ENCODE measurements at regions not wholly inside any gene's neighbourhood (a gene's known extent, or its start where the extent isn't known, plus 50 kb on each side); places are given as distances from the start of the nearest gene placed in this dataset.
"Not testable (repeated sequence)": the region's sequence is repeated elsewhere in the genome, so short reads cannot be mapped to it uniquely, and the experiment has no call there.

GRCh38 chr6:134778431-134778830, 171.5 kb downstream of the ALDH8A1 start:
- no peak for DNase-seq

- no peak for DNase-seq
Measured at GRCh38 chr6:134774201-134774638, 175.7 kb downstream of the ALDH8A1 start.

GRCh38 chr6:134772671-134773360, 177.1 kb downstream of the ALDH8A1 start:
- no peak for DNase-seq

- DNase-seq, result no peak
Measured at GRCh38 chr6:134768931-134769330, 181.0 kb downstream of the ALDH8A1 start.

- DNase-seq, result peak; percentile 56
Measured at GRCh38 chr6:134766497-134766896, 183.4 kb downstream of the ALDH8A1 start.

- DNase-seq, result no peak
Measured at GRCh38 chr6:134764741-134765140, 185.2 kb downstream of the ALDH8A1 start.

- DNase-seq, result not testable (repeated sequence)
Measured at GRCh38 chr6:134763575-134763974, 186.3 kb downstream of the ALDH8A1 start.

GRCh38 chr6:134758621-134759020, 191.3 kb downstream of the ALDH8A1 start:
- DNase-seq, result no peak

GRCh38 chr6:134757911-134758361, 192.0 kb downstream of the ALDH8A1 start:
- no peak for DNase-seq

- no peak for DNase-seq
Measured at GRCh38 chr6:134756374-134757025, 193.4 kb downstream of the ALDH8A1 start.

- DNase-seq, result no peak
Measured at GRCh38 chr6:134754013-134754690, 195.7 kb downstream of the ALDH8A1 start.

GRCh38 chr6:134753001-134753400, 196.9 kb downstream of the ALDH8A1 start:
- DNase-seq, result no peak

GRCh38 chr6:134752445-134752844, 197.5 kb downstream of the ALDH8A1 start:
- no peak for DNase-seq

GRCh38 chr6:134750669-134751068, 199.2 kb downstream of the ALDH8A1 start:
- DNase-seq, result peak; percentile 65

- DNase-seq, result no peak
Measured at GRCh38 chr6:134748484-134748883, 201.4 kb downstream of the ALDH8A1 start.

- not testable (repeated sequence) for DNase-seq
Measured at GRCh38 chr6:134747197-134747596, 202.7 kb downstream of the ALDH8A1 start.

- DNase-seq, result peak; percentile 35
Measured at GRCh38 chr6:134746140-134746539, 203.8 kb downstream of the ALDH8A1 start.

GRCh38 chr6:134745192-134745591, 204.7 kb downstream of the ALDH8A1 start:
- DNase-seq, result not testable (repeated sequence)

GRCh38 chr6:134744301-134744700, 205.6 kb downstream of the ALDH8A1 start:
- no peak for DNase-seq

GRCh38 chr6:134741200-134741536, 208.7 kb downstream of the ALDH8A1 start:
- no peak for DNase-seq

GRCh38 chr6:134740473-134741199, 209.3 kb downstream of the ALDH8A1 start:
- DNase-seq, result no peak

- no peak for DNase-seq
Measured at GRCh38 chr6:134740027-134740373, 209.9 kb downstream of the ALDH8A1 start.

GRCh38 chr6:134739299-134740026, 210.4 kb downstream of the ALDH8A1 start:
- DNase-seq, result no peak

Measured in NCI-H82 (cell line).